H1 (cell line): ENCODE measurements at regions not wholly inside any gene's neighbourhood (a gene's known extent, or its start where the extent isn't known, plus 50 kb on each side); places are given as distances from the start of the nearest gene placed in this dataset.

Experiments used
- CTCF ChIA-PET: fragments of 300-600 bp; sonication (Branson Sonifier 250); formaldehyde crosslinking; loops from one replicate; lab custom pipeline; 2021; ENCODE audit not compliant: partially characterized antibody; lab: Charles Lee
- POLR2A ChIA-PET: fragments of 300-600 bp; sonication (Branson Sonifier 250); formaldehyde crosslinking; loops from one replicate; lab custom pipeline; 2021; ENCODE audit warnings: inconsistent platforms; ENCODE audit not compliant: partially characterized antibody; lab: Charles Lee
- DNase-seq, 2 experiments: peaks; one replicate each; pipeline versions ENCODE4 v3.0.0 to v3.0.0-alpha.2; 2010 to 2022; ENCODE audit warnings: low spot score in 2 of 2, low read depth in 1 of 2, mixed read lengths in 1 of 2
- FAIRE-seq: peaks from 2 replicates; lab custom pipeline; 2011; peaks lifted over from hg19 to GRCh38; lab: Jason Lieb, UNC
- H2AFZ ChIP-seq: 2 replicates; pipeline ENCODE4 v1.8.1; 2012; ENCODE audit warnings: low read length, inconsistent platforms
- H2AK5ac ChIP-seq: 2 replicates; pipeline ENCODE4 v1.6.1; 2013; ENCODE audit warnings: low read depth, low read length
- H2BK120ac ChIP-seq: replicated peaks from 2 replicates; pipeline ENCODE3; 2013; ENCODE audit warnings: low read depth, low read length, inconsistent platforms
- H2BK12ac ChIP-seq: 2 replicates; pipeline ENCODE4 v1.6.1; 2013; ENCODE audit warnings: low read depth, low read length
- H2BK15ac ChIP-seq: 2 replicates; pipeline ENCODE4 v1.6.1; 2013; ENCODE audit warnings: low read length
- H2BK20ac ChIP-seq: 2 replicates; pipeline ENCODE4 v1.6.1; 2013; ENCODE audit warnings: low read length
- H2BK5ac ChIP-seq: 2 replicates; pipeline ENCODE4 v1.6.1; 2013; ENCODE audit warnings: low read depth, low read length
- H3K14ac ChIP-seq: 2 replicates; pipeline ENCODE4 v1.6.1; 2013; ENCODE audit warnings: inconsistent platforms; ENCODE audit not compliant: insufficient read length
- H3K18ac ChIP-seq: 2 replicates; pipeline ENCODE4 v1.6.1; 2013; ENCODE audit warnings: low read length; ENCODE audit errors: extremely low read depth
- H3K23ac ChIP-seq: 2 replicates; pipeline ENCODE4 v1.6.1; 2013; ENCODE audit warnings: inconsistent platforms; ENCODE audit not compliant: insufficient read length
- H3K23me2 ChIP-seq: 2 replicates; pipeline ENCODE4 v1.6.1; 2013; ENCODE audit warnings: low read depth, low read length
- H3K27ac ChIP-seq: 2 replicates; pipeline ENCODE4 v1.6.1; 2011; ENCODE audit warnings: low read depth, low read length, inconsistent platforms
- H3K27me3 ChIP-seq, 4 experiments: replicated peaks in 1 of 4; 1 replicate in 1 of 4; 2 replicates in 3 of 4; pipeline versions ENCODE4 v1.6.1 to v1.8.1; 2011 to 2013; ENCODE audit warnings: low read length in 3 of 4, mild to moderate bottlenecking in 3 of 4, inconsistent platforms in 2 of 4, mixed read lengths in 2 of 4, moderate library complexity in 1 of 4; ENCODE audit not compliant: control insufficient read depth in 3 of 4, insufficient read depth in 3 of 4; ENCODE audit errors: extremely low read depth in 1 of 4
- H3K36me3 ChIP-seq, 4 experiments: 2 replicates each; pipeline versions ENCODE4 v1.6.1 to v1.8.1; 2011 to 2013; ENCODE audit warnings: mild to moderate bottlenecking in 4 of 4, low read length in 3 of 4, moderate library complexity in 2 of 4, control low read depth in 1 of 4, inconsistent platforms in 1 of 4; ENCODE audit not compliant: insufficient read depth in 4 of 4, control insufficient read depth in 2 of 4
- H3K4ac ChIP-seq: replicated peaks from 2 replicates; pipeline ENCODE3; 2013; ENCODE audit warnings: low read length, low read depth, mixed read lengths, inconsistent platforms; ENCODE audit not compliant: insufficient read length
- H3K4me1 ChIP-seq, 4 experiments: replicated peaks in 1 of 4; 1 replicate in 1 of 4; 2 replicates in 3 of 4; pipeline versions ENCODE4 v1.6.1 to v1.8.1; 2011 to 2013; ENCODE audit warnings: low read length in 3 of 4, inconsistent platforms in 2 of 4, mixed read lengths in 1 of 4; ENCODE audit not compliant: insufficient read depth in 4 of 4, control insufficient read depth in 3 of 4
- H3K4me2 ChIP-seq, 2 experiments: 2 replicates each; pipeline versions ENCODE4 v1.6.1 to v1.8.1; 2011 to 2013; ENCODE audit warnings: low read depth in 2 of 2, low read length in 2 of 2, control low read depth in 1 of 2, inconsistent platforms in 1 of 2, mild to moderate bottlenecking in 1 of 2; ENCODE audit not compliant: insufficient read depth in 1 of 2
- H3K4me3 ChIP-seq, 4 experiments: fragments of 200-600, 300-600 bp in 1 of 4; sonication (generic), shearing (Covaris generic), sonication (Bioruptor Twin) in 1 of 4; 2 replicates each; pipeline versions ENCODE4 v1.5.1 to v1.8.1; 2011 to 2016; ENCODE audit warnings: low read length in 4 of 4, low read depth in 3 of 4, control low read depth in 2 of 4, inconsistent platforms in 2 of 4, mild to moderate bottlenecking in 2 of 4, mixed read lengths in 1 of 4, moderate library complexity in 1 of 4; ENCODE audit not compliant: insufficient read depth in 2 of 4; ENCODE audit errors: extremely low read depth in 1 of 4
- H3K56ac ChIP-seq: replicated peaks from 2 replicates; pipeline ENCODE3; 2013; ENCODE audit warnings: low read depth, mild to moderate bottlenecking, mixed read lengths, low read length, inconsistent platforms; ENCODE audit not compliant: insufficient read length
- H3K79me1 ChIP-seq: 2 replicates; pipeline ENCODE4 v1.6.1; 2013; ENCODE audit warnings: low read depth, low read length, control low read depth
- H3K79me2 ChIP-seq, 2 experiments: 2 replicates each; pipeline versions ENCODE4 v1.6.1 to v1.8.1; 2012 to 2013; ENCODE audit warnings: low read length in 2 of 2, mild to moderate bottlenecking in 2 of 2, inconsistent platforms in 1 of 2; ENCODE audit not compliant: insufficient read depth in 2 of 2, control insufficient read depth in 1 of 2
- H3K9ac ChIP-seq, 4 experiments: replicated peaks in 1 of 4; 1 replicate in 1 of 4; 2 replicates in 3 of 4; pipeline versions ENCODE4 v1.6.1 to v1.8.1; 2011 to 2013; ENCODE audit warnings: low read depth in 3 of 4, low read length in 3 of 4, control low read depth in 2 of 4, mild to moderate bottlenecking in 2 of 4, moderate library complexity in 2 of 4, inconsistent platforms in 1 of 4; ENCODE audit errors: extremely low read depth in 1 of 4
- H3K9me3 ChIP-seq, 2 experiments: 2 replicates each; pipeline versions ENCODE4 v1.6.1 to v1.8.1; 2012 to 2013; ENCODE audit warnings: mild to moderate bottlenecking in 2 of 2, moderate library complexity in 2 of 2, control low read depth in 1 of 2, inconsistent platforms in 1 of 2, low read depth in 1 of 2, low read length in 1 of 2, mixed read lengths in 1 of 2; ENCODE audit not compliant: insufficient read depth in 2 of 2
- H4K20me1 ChIP-seq, 2 experiments: replicated peaks in 1 of 2; 2 replicates each; pipeline versions ENCODE3 to v1.8.1; 2011 to 2013; ENCODE audit warnings: inconsistent platforms in 2 of 2, low read length in 2 of 2, mild to moderate bottlenecking in 1 of 2; ENCODE audit not compliant: insufficient read depth in 2 of 2, control insufficient read depth in 1 of 2
- H4K5ac ChIP-seq: 2 replicates; pipeline ENCODE4 v1.6.1; 2013; ENCODE audit warnings: low read length, low read depth, mixed read lengths, inconsistent platforms; ENCODE audit not compliant: insufficient read length
- H4K8ac ChIP-seq: 2 replicates; pipeline ENCODE4 v1.8.0; 2013; ENCODE audit warnings: mild to moderate bottlenecking, moderate library complexity, low read length, inconsistent platforms; ENCODE audit not compliant: insufficient read depth; ENCODE audit errors: extremely low read depth
- H4K91ac ChIP-seq: replicated peaks from 2 replicates; pipeline ENCODE3; 2013; ENCODE audit warnings: low read length, mixed read lengths, inconsistent platforms; ENCODE audit not compliant: insufficient read length
- BRCA1 ChIP-seq: IDR thresholded peaks from 2 replicates; pipeline ENCODE4 v1.6.1; 2012; ENCODE audit warnings: low read depth, low read length, improper control_type of control experiment
- CBX8 ChIP-seq: fragments of 300-800, 300-1000 bp; sonication (generic); IDR thresholded peaks from 2 replicates; pipeline ENCODE4 v1.7.1; 2016; ENCODE audit warnings: low read depth, low read length, borderline replicate concordance
- CREB1 ChIP-seq: IDR thresholded peaks from 2 replicates; pipeline ENCODE4 v1.6.1; 2012; ENCODE audit warnings: inconsistent platforms
- EGR1 ChIP-seq: IDR thresholded peaks from 2 replicates; pipeline ENCODE4 v1.6.1; 2011; ENCODE audit warnings: low read depth, low read length, borderline replicate concordance
- EP300 ChIP-seq, 2 experiments: IDR thresholded peaks; 1 replicate in 1 of 2; 2 replicates in 1 of 2; pipeline ENCODE4 v1.6.1; 2011 to 2012; ENCODE audit warnings: low read depth in 2 of 2, low read length in 2 of 2, mild to moderate bottlenecking in 2 of 2, borderline replicate concordance in 1 of 2, inconsistent platforms in 1 of 2, moderate library complexity in 1 of 2
- SAP30 ChIP-seq: fragments of 300-600 bp; sonication (generic); IDR thresholded peaks from 2 replicates; pipeline ENCODE4 v1.7.1; 2012; ENCODE audit warnings: low read length, moderate library complexity, mild to moderate bottlenecking, inconsistent platforms; ENCODE audit not compliant: insufficient read depth, insufficient replicate concordance
- WGBS, 2 experiments: shearing (Covaris generic) in 1 of 2; methylation state at CpG; one replicate each; pipeline versions ENCODE4 v1.1.6 to v1.1.7; 2013 to 2015; ENCODE audit warnings: low lambda C conversion rate in 2 of 2, mixed read lengths in 2 of 2, inconsistent platforms in 1 of 2, low coverage in 1 of 2, missing lambda C conversion rate in 1 of 2; ENCODE audit not compliant: insufficient replicate concordance in 2 of 2, insufficient coverage in 1 of 2, insufficient read length in 1 of 2; ENCODE audit errors: extremely low coverage in 1 of 2, missing lambda C conversion rate in 1 of 2; 5-methylcytosine and 5-hydroxymethylcytosine counted together

DNA sequence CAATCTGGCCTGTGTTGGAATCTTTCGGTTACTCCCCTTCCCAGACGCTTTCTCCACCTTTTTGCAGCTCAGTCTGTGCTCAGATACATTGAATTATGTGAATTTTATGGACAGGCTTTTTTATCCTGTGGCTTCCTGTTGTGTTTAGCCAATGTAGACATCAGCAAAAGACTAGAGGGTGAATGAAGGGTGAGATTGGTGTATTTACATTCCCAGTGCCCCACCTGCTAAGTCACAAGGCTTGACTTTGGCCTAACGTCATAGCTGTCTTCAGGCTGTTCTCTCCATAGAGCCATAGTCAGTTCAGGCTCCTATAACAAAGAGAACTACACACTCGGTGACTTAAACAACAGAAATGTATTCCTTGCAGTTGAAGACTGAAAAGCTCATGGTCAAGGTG, 97.5 kb upstream of the FSHB start:
- Histone ChIP-seq H4K91ac (no peak overlapping the region), H3K79me1 (no peaks in the 10 kb centered on the region), H3K9ac (no peak overlapping the region), H3K9me3 (no peaks in the 10 kb centered on the region), H3K23me2 (no peaks in the 10 kb centered on the region), H3K56ac (no peak overlapping the region), H3K27me3 (no peaks in the 10 kb centered on the region), H4K5ac (no peak overlapping the region), H2BK5ac (no peak overlapping the region), H3K18ac (no peak overlapping the region), H3K14ac (no peak overlapping the region), H3K4me1 (no peaks in the 10 kb centered on the region), H3K27ac (no peak overlapping the region), H3K23ac (no peak overlapping the region), H2BK120ac (no peak overlapping the region), H2BK15ac (no peak overlapping the region), H2AFZ (no peak overlapping the region), H3K4me2 (no peak overlapping the region), H3K79me2 (no peaks in the 10 kb centered on the region), H2AK5ac (no peak overlapping the region), H3K4ac (no peak overlapping the region), H4K20me1 (no peaks in the 10 kb centered on the region), H3K36me3 (no peaks in the 10 kb centered on the region), H2BK20ac (no peak overlapping the region), H2BK12ac (no peak overlapping the region), H3K4me3 (no peak overlapping the region), H4K8ac (no peak overlapping the region)
- POLR2A ChIA-PET: no interaction called here
- FAIRE-seq (no peak), DNase-seq (no peak)
- CTCF ChIA-PET: interaction anchor here (0.6 to 10.9 kb wide), 11 partner anchors 9 to 458 kb away, joined by 3 to 201 read pairs (median 4); no protein-coding TSS in a partner anchor
- 94% methylated on average over 4 of the region's 4 CpGs; no CpG with 5 or more reads in 1 of the 2 experiments for WGBS, 2 experiments
- TF ChIP-seq CBX8 (no peak), SAP30 (no peak), BRCA1 (no peak), CREB1 (no peak), EP300 (IDR thresholded peaks at IDR 0.05; ENCODE audit: borderline replicate concordance in 1 of 2, low read depth in 2 of 2, low read length in 2 of 2) (no peak), EGR1 (no peak)
